ENCODE measurements at regions not wholly inside any gene's neighbourhood (a gene's known extent, or its start where the extent isn't known, plus 50 kb on each side); places are given as distances from the start of the nearest gene placed in this dataset.

- intact Hi-C loops (cut with micrococcal nuclease; ENCODE audit: unreplicated experiment), result no loop called here
- no peak for TF ChIP-seq CTCF (conservative IDR thresholded peaks at IDR 0.05; ENCODE audit: low read depth, low read length)
- TF ChIP-seq EZH2 (IDR thresholded peaks at IDR 0.05; ENCODE audit: borderline replicate concordance, low read depth, low read length, poor library complexity, severe bottlenecking), result no peak
- CTCF ChIA-PET, result no interaction called here
- Histone ChIP-seq H3K27me3 (replicated peaks; ENCODE audit: insufficient read depth, low read depth, low read length, poor library complexity) (no peaks in the 10 kb centered on the region), H3K4me3 (ENCODE audit: low read depth, low read length, poor library complexity, severe bottlenecking) (no peak overlapping the region), H3K36me3 (ENCODE audit: insufficient read depth, low read length, poor library complexity, severe bottlenecking) (no peaks in the 10 kb centered on the region), H3K4me1 (ENCODE audit: insufficient read depth, low read length, poor library complexity, severe bottlenecking) (peaks cover 20% of the 10 kb centered on the region), H3K27ac (ENCODE audit: low read depth, low read length, poor library complexity, severe bottlenecking) (no peak overlapping the region), H3K9me3 (ENCODE audit: low read depth, low read length, poor library complexity, severe bottlenecking) (no peaks in the 10 kb centered on the region)
- POLR2A ChIA-PET (ENCODE audit: low non-redundant PET), result interaction anchor here (0.6 kb wide), 1 partner anchor 57 kb away, joined by 14 read pairs; no protein-coding TSS in a partner anchor
- no TSS peak for BruUV-seq (replicated peaks)
- DNase-seq (ENCODE audit: low spot score), result peak; percentile 85
Observed at GRCh38 chr1:232538224-232538942, 91.5 kb downstream of the SIPA1L2 start.

GRCh38 chr1:232534552-232535517 is 95.1 kb downstream of the SIPA1L2 start:
- ChIA-PET POLR2A (ENCODE audit: low non-redundant PET) (no interaction called here), CTCF (no interaction called here)
- Histone ChIP-seq H3K27ac (ENCODE audit: low read depth, low read length, poor library complexity, severe bottlenecking) (no peak overlapping the region), H3K4me3 (ENCODE audit: low read depth, low read length, poor library complexity, severe bottlenecking) (no peak overlapping the region), H3K36me3 (ENCODE audit: insufficient read depth, low read length, poor library complexity, severe bottlenecking) (no peaks in the 10 kb centered on the region), H3K4me1 (ENCODE audit: insufficient read depth, low read length, poor library complexity, severe bottlenecking) (peaks cover 20% of the 10 kb centered on the region), H3K9me3 (ENCODE audit: low read depth, low read length, poor library complexity, severe bottlenecking) (no peaks in the 10 kb centered on the region), H3K27me3 (replicated peaks; ENCODE audit: insufficient read depth, low read depth, low read length, poor library complexity) (no peaks in the 10 kb centered on the region)
- TF ChIP-seq EZH2 (IDR thresholded peaks at IDR 0.05; ENCODE audit: borderline replicate concordance, low read depth, low read length, poor library complexity, severe bottlenecking) (no peak), CTCF (conservative IDR thresholded peaks at IDR 0.05; ENCODE audit: low read depth, low read length) (no peak)
- DNase-seq (ENCODE audit: low spot score), result no peak
- intact Hi-C loops (cut with micrococcal nuclease; ENCODE audit: unreplicated experiment), result no loop called here
- no TSS peak for BruUV-seq (replicated peaks)

GRCh38 chr1:232533328-232533727 is 96.6 kb downstream of the SIPA1L2 start:
- Histone ChIP-seq H3K36me3 (ENCODE audit: insufficient read depth, low read length, poor library complexity, severe bottlenecking) (no peaks in the 10 kb centered on the region), H3K4me3 (ENCODE audit: low read depth, low read length, poor library complexity, severe bottlenecking) (no peak overlapping the region), H3K27ac (ENCODE audit: low read depth, low read length, poor library complexity, severe bottlenecking) (no peak overlapping the region), H3K27me3 (replicated peaks; ENCODE audit: insufficient read depth, low read depth, low read length, poor library complexity) (no peaks in the 10 kb centered on the region), H3K4me1 (ENCODE audit: insufficient read depth, low read length, poor library complexity, severe bottlenecking) (peaks cover 12% of the 10 kb centered on the region), H3K9me3 (ENCODE audit: low read depth, low read length, poor library complexity, severe bottlenecking) (no peaks in the 10 kb centered on the region)
- POLR2A ChIA-PET (ENCODE audit: low non-redundant PET), result no interaction called here
- TF ChIP-seq EZH2 (IDR thresholded peaks at IDR 0.05; ENCODE audit: borderline replicate concordance, low read depth, low read length, poor library complexity, severe bottlenecking) (no peak), CTCF (conservative IDR thresholded peaks at IDR 0.05; ENCODE audit: low read depth, low read length) (no peak)
- CTCF ChIA-PET, result no interaction called here
- DNase-seq (ENCODE audit: low spot score), result no peak
- intact Hi-C loops (cut with micrococcal nuclease; ENCODE audit: unreplicated experiment), result no loop called here
- BruUV-seq (replicated peaks), result no TSS peak
